ENCODE measurements at regions not wholly inside any gene's neighbourhood (a gene's known extent, or its start where the extent isn't known, plus 50 kb on each side); places are given as distances from the start of the nearest gene placed in this dataset.

DNA sequence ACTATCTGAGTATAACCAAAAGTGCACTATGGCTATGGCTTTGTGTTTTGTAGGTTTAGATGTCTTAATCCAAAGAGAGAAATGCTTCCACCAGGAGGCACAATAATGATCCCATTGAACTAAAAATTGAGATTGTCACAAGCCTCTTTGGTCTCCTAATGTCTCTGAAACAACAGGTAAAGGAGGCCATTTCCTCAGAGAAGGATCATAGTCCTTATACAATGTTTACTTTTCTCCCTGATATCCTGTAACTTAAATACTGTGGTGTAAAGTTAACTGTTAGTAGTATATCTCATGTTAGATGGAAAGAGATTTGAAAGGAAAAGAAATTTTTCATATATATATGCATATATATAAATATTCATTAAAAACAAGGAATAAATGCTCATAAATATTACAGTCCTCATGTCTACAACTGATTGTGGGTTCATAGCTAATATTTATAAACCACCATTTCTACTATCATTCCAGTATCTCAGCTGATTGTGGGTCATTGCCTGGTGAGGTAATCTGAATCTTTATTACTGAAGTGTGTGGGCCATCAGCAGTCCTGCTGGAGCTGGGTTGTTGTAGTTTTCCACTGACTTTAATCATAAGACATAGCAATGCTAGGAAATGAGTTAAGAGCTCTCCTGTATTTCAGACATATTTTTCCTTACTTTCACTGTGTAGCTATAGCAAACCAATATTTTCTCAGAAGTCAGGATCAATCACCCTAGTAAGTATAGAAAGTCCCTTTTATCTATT, 1230.4 kb downstream of the PCDH18 start:
- no peak for DNase-seq (ENCODE audit: low read depth)

DNA sequence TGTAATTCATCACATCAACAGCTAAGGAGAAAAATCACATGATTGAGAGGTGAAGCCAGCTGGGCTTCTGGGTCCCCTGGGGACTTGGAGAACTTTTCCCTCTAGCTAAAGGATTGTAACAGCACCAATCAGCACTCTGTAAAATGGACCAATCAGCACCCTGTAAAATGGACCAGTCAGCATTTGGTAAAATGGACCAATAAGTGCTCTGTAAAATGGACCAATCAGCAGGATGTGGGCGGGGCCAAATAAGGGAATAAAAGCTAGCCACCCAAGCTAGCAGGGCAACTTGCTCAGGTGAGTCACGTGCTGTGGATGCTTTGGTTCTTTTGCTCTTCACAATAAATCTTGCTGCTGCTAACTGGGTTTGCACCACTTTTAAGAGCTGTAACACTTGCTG, 1248.3 kb downstream of the PCDH18 start:
- no peak for DNase-seq (ENCODE audit: low read depth)

DNA sequence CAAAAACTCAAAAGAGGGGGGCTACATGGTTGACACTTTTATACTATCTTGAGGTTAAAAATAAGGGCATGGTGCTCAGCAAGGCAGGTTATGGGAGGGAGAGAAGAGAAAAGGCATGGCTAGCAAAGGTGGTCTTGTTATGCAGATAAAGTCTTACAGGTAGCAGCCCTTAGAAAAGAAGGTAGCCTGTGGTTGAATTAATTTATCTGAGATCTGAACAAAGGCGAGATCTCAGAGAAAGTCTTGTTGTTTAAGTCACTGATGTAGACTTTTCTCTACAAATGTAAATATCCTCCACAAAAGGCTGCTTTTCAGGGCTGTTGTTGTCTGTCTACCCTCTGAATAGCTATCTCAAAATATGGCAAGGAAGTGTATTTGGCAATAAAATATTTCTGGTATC, 1250.4 kb downstream of the PCDH18 start:
- DNase-seq (ENCODE audit: low read depth) = no peak

DNA sequence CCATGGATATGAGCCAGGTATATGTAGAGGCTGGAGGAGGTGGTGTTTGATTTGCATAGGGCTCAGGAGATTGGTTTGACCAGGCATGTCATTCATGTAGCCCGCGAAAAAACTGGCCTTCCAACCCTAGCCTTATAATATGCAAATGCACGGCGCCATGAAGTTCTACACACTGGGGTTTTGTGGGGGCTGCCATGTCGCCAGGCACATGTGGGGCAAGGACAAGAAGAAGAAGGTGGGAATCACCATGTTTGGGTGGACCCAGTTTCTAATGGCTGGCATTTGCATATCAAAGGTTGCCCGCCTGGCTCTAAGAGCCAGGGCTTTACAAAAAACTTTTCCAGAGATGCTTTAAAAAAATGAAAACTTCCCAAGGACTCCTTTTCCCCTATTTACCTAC, 1251.0 kb downstream of the PCDH18 start:
- no peak for DNase-seq (ENCODE audit: low read depth)

DNA sequence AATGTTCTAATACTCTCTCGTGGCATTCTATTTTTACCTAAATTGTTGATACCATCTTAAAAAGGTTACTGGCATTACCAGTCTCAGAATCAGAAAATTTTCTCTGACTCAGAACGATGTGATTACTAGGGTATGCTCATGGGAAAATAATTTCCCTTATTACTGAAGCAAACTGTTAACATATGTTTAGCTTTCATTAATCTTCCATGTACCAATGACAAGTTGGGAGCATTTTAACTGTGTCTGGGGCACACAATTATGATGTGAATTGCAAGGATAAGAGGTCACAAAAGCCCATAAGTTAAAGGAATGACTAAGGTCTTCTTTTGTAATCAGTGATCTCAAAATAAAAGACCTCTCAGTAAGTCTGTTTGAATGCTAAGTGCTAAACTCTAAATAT, 1254.6 kb downstream of the PCDH18 start:
- DNase-seq (ENCODE audit: low read depth) = no peak

DNA sequence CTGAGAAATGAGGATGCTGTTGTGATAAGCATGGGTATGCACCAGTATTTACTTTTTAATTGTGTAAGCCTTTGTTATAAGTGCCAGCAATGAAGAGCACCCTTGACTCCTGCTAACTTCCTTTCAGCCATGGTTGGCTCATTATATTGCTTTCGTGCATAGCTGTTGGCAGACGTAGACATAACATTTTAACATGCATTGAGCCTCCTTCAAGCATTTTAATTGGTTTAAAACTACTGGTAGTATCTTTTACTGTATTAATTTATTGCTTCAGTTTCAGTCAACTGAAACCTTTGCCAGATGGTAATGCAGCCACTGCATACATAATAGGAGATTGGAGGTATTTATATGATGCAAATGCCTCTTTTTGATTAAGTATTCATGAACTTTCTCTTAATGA, 1285.4 kb downstream of the PCDH18 start:
- no peak for DNase-seq (ENCODE audit: low read depth)

DNA sequence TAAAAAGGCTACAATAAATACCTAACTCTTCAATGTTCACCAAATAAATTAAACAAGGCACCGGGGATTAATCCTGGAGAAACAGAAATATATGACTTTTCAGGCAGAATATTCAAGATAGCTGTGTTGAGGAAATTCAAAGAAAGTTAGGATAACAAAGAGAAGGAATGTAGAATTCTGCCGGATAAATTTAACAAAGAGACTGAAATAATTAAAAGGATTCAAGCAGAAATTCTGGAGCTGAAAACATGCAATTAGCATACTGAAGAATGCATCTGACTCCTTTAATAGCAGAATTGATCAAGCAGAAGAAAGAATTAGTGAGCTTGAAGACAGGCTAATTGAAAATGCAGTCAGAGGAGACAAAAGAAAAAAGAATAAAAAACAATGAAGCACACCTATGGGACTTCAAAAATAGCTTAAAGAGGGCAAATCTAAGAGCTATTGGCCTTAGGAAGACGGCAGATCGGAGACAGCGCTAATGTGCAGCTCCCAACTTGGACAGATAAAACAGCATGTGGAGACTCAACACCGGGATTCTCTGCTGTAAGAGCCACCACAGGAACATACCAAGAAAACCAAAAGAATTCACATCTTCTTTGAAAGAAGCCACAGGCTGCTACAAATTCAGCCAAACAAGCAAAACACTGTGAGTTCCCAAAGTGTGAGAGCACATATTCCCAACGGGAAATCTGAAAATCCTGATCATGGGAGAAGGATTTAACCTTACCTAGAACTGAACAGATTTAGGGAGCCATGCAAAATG, 1290.9 kb downstream of the PCDH18 start:
- peak; percentile 55 for DNase-seq (ENCODE audit: low read depth)

DNA sequence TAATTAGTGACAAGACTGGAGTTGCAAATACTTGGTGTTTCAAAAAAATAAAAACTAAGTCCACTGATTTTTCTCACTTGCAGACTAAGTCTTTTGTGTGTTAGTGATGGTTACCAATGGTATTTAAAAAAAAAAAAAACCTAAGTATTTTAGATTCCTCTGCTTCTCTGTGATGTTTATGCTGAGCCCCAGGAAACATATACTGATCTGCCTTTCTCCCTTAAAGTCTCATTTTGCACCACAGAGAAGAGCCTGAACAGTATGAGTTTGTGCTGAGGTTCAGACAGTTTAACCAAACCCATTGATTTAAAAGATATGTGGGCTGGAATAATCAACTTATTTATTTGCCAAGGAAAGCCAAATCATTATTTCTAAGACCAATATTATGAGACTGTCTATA, 1305.0 kb downstream of the PCDH18 start:
- DNase-seq (ENCODE audit: low read depth) = no peak

DNA sequence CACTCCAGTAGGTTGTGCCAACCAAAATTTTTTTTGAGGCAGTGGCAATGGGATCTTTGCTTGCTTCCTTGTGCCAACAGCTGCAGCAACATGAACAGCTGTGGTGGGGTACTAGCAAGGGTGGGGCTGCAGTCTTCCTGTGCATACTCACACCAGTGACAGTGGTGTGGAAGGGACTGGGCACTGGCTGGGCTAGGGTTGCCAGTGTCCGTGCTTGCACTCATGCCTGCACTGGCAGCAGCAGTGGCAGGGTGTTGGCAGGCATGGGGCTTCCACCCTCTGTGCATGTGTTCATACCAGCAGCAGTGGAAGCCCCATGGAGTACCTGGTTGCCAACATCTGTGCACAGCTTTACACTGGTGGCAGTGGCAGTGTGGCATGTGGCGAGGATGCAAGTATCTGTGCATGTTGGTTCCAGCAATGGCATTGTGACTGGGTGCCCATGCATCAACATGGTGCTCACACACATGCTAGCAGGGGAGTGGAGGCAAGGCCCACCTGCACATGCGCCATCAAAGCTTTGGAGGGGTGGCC, 1312.6 kb downstream of the PCDH18 start:
- DNase-seq (ENCODE audit: low read depth) = no peak

DNA sequence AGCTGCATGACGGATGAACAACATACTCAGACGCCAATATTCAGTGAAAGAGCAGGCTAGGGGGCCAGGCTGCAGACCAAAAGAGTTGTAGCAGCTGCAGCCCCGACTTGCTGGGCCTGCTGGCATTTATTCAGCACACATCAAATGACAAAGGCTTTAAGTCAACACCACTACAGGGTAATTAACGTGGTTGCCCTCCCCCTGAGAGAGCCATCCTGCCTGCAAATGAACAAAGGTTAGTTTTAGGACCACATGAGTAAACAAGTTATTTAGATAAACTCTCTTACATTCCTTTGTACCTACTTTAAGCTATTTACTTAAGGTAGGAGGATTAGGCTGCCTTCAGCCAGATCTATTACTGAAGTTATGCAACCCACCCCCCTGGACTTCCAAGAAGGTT, 1329.1 kb downstream of the PCDH18 start:
- DNase-seq (ENCODE audit: low read depth) = no peak

DNA sequence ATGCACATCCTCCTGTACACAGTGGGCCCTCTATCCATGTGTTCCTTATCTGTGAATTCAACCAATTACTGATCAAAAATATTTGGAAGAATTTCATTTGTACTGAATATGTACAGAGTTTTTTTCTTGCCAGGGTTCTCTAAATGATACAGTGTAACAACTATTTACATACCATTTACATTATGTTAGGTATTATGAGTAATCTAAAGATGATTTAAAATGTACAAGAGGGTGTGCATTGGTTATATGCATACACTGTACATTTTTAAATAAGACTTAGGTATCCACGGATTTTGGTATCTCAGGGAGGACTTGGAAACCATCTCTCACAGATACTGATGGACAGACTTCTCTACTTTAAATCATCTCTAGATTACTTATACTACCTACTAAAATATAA, 1333.9 kb downstream of the PCDH18 start:
- DNase-seq (ENCODE audit: low read depth) = no peak

DNA sequence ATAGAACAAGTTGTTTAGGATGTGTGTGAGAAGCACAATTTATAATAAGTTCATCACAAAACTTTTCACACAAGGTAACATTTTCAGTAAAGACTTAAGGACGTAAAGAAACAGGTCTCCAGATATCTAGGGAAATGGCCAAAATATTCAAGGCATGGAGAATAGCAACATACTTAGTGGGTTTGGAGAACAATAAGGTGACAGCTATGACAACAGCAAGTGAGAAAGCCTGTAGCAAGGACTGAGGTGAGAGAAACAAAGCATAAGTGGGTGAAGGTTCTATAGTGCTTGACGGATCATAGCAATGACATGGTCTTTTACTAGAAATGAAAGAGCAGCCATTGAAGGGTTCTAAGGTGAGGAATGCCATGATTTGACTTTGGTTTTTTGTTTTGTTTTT, 1337.3 kb downstream of the PCDH18 start:
- no peak for DNase-seq (ENCODE audit: low read depth)

DNA sequence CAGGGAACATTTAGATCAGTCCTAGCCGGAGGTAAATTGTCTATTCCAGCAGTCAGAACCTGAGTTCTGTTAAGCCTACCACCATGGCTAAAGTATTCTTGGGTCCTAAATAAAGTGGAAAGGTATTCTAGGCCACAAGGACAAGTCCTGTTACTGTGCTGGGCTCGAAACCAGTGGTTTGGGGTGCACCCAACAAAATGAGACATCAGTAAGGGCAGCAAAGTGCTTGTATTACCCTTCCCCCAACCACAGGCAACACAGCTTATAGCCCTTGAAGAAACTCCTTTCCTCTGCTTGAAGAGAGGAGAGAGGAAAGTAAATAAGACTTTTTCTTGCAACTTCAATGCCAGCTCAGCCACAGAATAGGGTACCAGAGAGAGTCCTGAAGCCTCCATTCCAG, 1345.6 kb downstream of the PCDH18 start:
- no peak for DNase-seq (ENCODE audit: low read depth)

DNA sequence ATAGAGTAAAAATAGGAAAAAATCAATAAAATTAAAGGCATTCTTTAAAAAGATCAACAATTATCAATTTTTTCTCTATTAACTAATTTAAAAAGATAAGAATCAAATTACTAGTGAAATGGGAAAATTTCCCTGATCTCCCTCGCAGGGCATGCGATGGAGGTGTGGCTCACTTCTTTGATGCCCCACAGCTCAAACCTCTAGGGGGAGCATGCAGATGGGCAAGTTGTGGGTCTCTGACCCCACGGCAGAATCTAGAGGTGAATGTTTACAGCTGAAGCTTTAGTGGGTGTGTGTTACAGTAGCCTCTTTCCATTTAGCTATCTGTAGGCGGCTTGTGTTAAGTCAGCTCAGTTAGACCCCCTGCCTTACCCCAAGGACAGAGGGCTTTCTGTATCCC, 1348.8 kb downstream of the PCDH18 start:
- no peak for DNase-seq (ENCODE audit: low read depth)

DNA sequence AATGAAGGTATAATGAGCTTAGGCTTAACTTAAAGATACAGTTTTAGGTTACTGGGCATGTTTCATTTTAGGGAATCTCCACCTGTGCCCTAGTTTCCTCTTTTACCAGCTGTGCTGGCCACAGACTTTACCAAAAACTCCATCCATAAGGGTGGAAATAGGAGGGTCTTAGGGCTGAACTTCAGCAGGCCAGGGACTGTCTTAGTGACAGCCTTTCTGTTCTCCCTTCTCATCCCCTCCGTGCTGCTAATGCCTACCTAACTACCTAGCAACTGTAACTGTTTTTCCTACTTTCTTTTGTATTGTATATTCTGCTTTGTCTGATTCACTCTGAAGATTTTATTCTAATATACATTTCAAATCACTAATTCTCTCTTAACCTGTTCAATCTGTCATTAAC, 1375.3 kb downstream of the PCDH18 start:
- no peak for DNase-seq (ENCODE audit: low read depth)

DNA sequence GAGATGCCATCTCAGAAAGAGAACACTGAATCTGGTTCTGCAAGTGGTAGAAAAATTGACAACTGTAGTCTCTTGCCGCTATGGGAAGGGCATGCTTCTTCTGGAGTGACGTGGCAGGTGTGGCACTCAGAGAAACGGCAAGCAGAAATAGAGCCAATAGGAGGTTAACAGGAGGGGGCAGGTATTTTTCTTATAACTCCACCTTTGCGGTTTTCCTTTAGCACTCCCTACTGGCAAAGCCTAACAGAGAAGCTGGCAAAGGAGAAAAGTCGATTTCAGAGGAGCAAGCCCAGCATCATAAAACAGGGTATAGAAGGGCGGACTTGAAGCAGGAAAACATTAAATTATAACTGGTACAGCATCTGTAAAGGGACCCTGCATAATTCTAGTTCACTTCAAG, 1382.2 kb downstream of the PCDH18 start:
- no peak for DNase-seq (ENCODE audit: low read depth)

DNA sequence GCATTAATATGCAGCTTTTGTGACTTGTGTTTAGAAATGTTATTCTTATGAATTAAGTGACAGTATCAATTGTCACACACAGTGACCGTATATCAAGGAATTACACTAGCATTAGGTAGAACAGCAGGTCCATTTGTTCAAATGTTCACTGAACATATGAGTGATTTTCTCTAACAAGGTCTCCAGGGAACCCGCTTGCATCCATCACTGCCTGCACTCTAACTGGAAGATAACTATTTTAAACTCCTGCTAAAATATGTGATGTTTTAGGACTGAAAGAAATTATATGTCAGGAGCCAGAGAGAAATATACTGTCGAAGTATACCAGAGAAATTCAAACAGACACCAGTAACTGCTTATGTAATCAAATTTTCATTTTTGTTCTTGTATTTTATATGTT, 1395.7 kb downstream of the PCDH18 start:
- DNase-seq (ENCODE audit: low read depth) = no peak

DNA sequence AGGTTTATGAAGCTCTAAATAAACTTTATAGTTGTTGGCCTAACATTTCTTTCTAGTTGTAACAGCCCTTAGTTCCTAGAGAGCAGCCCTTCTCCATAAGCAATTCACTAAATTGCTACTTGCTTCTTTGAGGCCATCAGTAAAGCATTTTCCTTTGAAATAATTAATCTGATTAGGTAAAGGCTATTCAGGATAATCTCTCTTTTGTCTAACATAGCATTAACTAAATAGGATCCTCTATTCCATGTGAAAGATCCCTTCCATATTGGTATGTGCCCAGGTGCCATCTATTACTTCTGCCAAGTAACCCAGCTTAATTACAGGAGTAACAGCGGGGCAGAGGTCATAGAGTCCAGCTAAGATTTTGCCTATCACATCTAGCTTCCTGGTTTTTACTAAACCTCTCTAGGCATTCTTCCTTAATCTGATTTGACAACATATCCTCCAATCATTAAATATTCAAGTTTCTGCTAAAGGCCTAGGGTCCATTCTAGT, 1408.0 kb downstream of the PCDH18 start:
- DNase-seq (ENCODE audit: low read depth) = no peak

DNA sequence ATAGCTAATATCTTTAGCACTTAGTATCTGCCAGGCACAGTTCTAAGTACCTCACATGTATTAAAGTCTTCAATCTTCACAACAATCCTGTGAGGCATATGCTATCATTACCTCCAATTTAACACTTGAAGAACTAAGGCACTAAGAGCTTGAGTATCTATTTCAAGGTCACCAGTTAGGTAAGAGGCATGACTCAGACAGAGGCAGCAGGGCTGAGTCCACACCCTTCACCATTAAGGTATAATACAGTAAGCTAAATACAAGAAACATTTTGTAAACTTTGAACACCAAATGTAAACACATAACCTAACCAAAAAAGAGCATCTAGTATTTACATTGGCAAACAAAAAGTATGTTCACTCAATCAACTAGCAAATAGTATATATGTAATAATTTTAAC, 1410.9 kb downstream of the PCDH18 start:
- DNase-seq (ENCODE audit: low read depth) = peak; percentile 29

DNA sequence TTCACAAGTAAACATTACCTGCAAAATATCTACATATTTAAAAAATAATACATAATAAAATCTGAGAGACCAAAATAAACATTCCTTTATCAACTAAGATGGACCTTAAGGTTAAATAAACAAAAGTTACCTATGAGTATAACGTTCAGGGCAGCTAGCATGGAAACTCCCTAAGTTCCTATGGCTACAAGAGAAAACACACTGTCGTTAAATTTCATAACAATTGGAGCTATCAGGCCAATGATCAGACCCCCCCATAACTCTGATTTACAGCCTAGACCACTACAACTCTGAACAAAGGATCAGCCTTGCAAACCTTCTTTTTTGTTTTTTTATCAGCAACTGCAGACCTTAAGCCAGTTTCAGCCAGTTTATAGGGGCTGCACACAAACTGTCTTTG, 1418.4 kb downstream of the PCDH18 start:
- no peak for DNase-seq (ENCODE audit: low read depth)

DNA sequence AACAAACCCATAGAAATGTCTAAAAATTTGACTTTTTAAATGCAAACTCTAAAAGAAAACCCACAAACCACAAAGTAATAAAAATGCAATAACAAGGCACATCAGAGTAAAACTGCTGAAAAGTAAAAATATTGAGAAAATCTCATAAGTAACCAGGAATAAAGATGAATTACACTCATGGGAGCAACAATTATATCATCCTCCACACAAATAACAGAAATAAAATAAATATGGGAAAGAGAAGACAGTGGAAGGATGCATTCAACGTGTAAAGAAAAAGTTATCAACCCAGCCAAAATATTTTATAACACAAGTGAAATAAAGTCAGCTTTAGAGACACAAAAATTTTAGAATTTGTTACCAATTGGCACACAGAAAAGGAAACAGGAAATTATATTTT, 1420.2 kb downstream of the PCDH18 start:
- DNase-seq (ENCODE audit: low read depth) = no peak

DNA sequence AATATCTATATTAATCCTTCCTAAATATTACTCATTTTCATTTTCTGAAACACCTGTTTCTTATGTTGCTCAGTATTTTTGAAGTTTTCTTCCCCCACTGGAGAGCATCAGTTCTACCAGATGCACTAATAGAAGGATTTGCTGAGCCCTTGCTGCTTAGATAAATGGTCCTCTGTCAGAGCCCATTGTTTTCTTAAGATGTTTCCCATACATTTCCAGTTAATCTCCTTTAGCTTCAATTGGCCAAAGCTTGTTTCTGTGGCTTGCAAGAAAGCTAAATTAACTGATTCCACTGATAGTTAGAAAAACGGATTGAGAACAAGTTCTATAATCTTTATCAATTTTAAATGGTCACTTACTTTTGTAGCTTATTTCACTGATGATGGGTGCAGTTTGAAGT, 1425.5 kb downstream of the PCDH18 start:
- no peak for DNase-seq (ENCODE audit: low read depth)

DNA sequence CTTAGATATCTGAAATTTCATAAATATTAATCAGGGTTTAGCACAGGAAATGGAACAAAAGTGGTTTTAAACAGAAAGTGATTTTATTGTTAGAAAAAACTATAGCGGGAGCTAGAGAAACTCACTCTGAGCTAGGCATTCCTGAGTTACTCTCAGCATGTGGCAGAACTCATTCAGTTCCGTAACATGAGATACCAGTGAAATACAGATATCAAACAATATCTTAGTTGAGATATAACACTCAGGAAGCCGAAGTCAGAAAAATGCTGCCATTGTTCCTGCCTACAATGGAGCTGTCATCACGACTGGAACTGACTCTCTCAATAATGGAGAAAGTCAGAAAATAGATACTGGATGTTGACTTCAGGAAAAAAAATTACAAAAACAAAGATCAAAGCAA, 1428.7 kb downstream of the PCDH18 start:
- no peak for DNase-seq (ENCODE audit: low read depth)

Data from renal cortical epithelial cell (primary cell).